Gastroesophageal sphincter (tissue), 4 donors: ENCODE measurements at regions not wholly inside any gene's neighbourhood (a gene's known extent, or its start where the extent isn't known, plus 50 kb on each side); places are given as distances from the start of the nearest gene placed in this dataset.

Source experiments
- ATAC-seq: fragments of 150-250 bp; one replicate; pipeline ENCODE4 v1.9.1; 2016; ENCODE audit warnings: mild to moderate bottlenecking, moderate library complexity
- H3K27ac ChIP-seq, 4 donors: fragments of 200-600 bp; sonication (generic) in 3 of 4; 1 replicate in 3 of 4; 2 replicates in 1 of 4; pipeline ENCODE4 v1.5.1; 2016 to 2019
- H3K27me3 ChIP-seq: fragments of 200-600 bp; sonication (generic); one replicate; pipeline ENCODE4 v1.5.1; 2019
- H3K36me3 ChIP-seq, 2 donors: fragments of 200-600 bp; sonication (generic); one replicate each; pipeline ENCODE4 v1.5.1; 2019; ENCODE audit warnings: control low read depth in 1 of 2
- H3K4me1 ChIP-seq, 3 donors: fragments of 200-600 bp; sonication (generic); 1 replicate in 2 of 3; 2 replicates in 1 of 3; pipeline ENCODE4 v1.5.1; 2016 to 2019; ENCODE audit warnings: control low read depth in 2 of 3
- H3K4me3 ChIP-seq, 2 donors: fragments of 200-600 bp; sonication (generic); one replicate each; pipeline ENCODE4 v1.5.1; 2019; ENCODE audit warnings: mild to moderate bottlenecking in 1 of 2, moderate library complexity in 1 of 2
- H3K9me3 ChIP-seq, 3 donors: fragments of 200-600 bp; sonication (generic); one replicate each; pipeline ENCODE4 v1.5.1; 2017 to 2019; ENCODE audit warnings: control low read depth in 2 of 3
- CTCF ChIP-seq, 4 experiments: fragments of 200-600 bp in 2 of 4; fragments of 450-650 bp in 2 of 4; sonication (generic) in 1 of 4; IDR thresholded peaks; one replicate each; pipeline ENCODE4 v1.5.1; 2017 to 2019; ENCODE audit warnings: antibody characterized with exemption in 4 of 4, mild to moderate bottlenecking in 2 of 4, moderate library complexity in 2 of 4
- EP300 ChIP-seq: sonication (generic); formaldehyde crosslinking; IDR thresholded peaks from one replicate; pipeline ENCODE4 v1.6.1; 2017; ENCODE audit warnings: antibody characterized with exemption, mild to moderate bottlenecking
- POLR2A ChIP-seq, 2 donors: fragments of 450-650 bp; IDR thresholded peaks; one replicate each; pipeline ENCODE4 v1.6.1; 2017; ENCODE audit warnings: antibody characterized with exemption in 2 of 2, mild to moderate bottlenecking in 2 of 2, moderate library complexity in 1 of 2
- POLR2AphosphoS5 ChIP-seq: sonication (generic); formaldehyde crosslinking; IDR thresholded peaks from one replicate; pipeline ENCODE4 v1.6.1; 2017; ENCODE audit warnings: antibody characterized with exemption
- WGBS, 2 donors: methylation state at CpG; one replicate each; pipeline ENCODE4 v1.1.5; 2018; ENCODE audit warnings: low coverage in 1 of 2; 5-methylcytosine and 5-hydroxymethylcytosine counted together

DNA sequence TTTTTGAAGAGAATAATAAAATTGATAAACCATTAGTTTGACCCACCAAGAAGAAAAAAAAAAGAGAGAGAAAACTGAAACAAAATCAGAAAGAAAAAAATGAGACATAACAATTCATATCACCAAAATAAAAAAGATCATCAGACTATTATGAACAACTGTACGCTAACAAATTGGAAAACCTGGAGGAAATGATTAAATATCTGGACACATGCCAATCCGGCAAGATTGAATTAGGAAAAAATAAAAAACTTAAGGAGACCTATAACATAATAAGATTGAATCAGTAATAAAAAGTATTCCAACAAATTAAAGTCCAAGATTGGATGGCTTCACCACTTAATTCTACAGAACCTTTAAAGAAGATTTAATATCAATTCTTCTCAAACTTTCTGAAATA, 136.7 kb downstream of the CASP12 start:
- no peaks in the 10 kb centered on the region for H3K4me1 ChIP-seq
- H3K27me3 ChIP-seq, result no peaks in the 10 kb centered on the region
- H3K27ac ChIP-seq, result no peak overlapping the region
- 72 to 95% methylated on average over 2 of the region's 2 CpGs for WGBS, 2 donors
- H3K4me3 ChIP-seq, result no peak overlapping the region
- H3K9me3 ChIP-seq, result no peaks in the 10 kb centered on the region
- no peak for ATAC-seq
- H3K36me3 ChIP-seq, result no peaks in the 10 kb centered on the region
- TF ChIP-seq EP300 (no peak), CTCF (IDR thresholded peaks at IDR 0.05) (no peak), POLR2A (IDR thresholded peaks at IDR 0.05) (no peak), POLR2AphosphoS5 (no peak)

- TF ChIP-seq CTCF (IDR thresholded peaks at IDR 0.05) (no peak), POLR2AphosphoS5 (no peak), POLR2A (IDR thresholded peaks at IDR 0.05) (no peak), EP300 (no peak)
- H3K4me1 ChIP-seq, result no peaks in the 10 kb centered on the region
- no peak overlapping the region for H3K27ac ChIP-seq
- H3K36me3 ChIP-seq, result no peaks in the 10 kb centered on the region
- ATAC-seq, result no peak
- no peaks in the 10 kb centered on the region for H3K27me3 ChIP-seq
- no peak overlapping the region for H3K4me3 ChIP-seq
- 100% methylated on average over 1 of the region's 1 CpG for WGBS, 2 donors
- no peaks in the 10 kb centered on the region for H3K9me3 ChIP-seq
Observed at GRCh38 chr11:104759464-104759863, 138.8 kb downstream of the CASP12 start.

- WGBS, 2 donors, result 94 to 96% methylated on average over 3 of the region's 3 CpGs
- no peak for TF ChIP-seq CTCF (IDR thresholded peaks at IDR 0.05)
- TF ChIP-seq POLR2AphosphoS5, result no peak
- TF ChIP-seq EP300, result no peak
- no peak for TF ChIP-seq POLR2A (IDR thresholded peaks at IDR 0.05)
Observed at GRCh38 chr11:104738918-104739317, 159.3 kb downstream of the CASP12 start.

DNA sequence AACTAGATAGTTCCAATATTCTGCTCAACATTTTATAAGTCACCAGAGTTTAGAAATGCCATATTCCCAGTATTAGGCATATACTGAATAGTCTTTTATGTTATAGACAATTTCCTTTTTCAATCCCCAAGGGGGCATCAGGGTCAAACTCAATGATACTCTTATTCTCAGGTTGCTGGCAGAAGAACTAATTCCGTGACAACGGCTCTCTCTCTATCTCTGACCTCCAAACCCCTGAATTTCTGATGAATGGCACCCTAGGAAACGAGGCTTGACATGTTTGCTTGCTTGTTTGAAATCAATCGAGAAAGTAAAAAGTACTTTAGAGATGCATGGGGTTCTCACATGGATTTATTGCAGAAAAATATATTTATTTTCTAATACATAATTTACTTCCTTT, 160.1 kb downstream of the CASP12 start:
- no peak for ATAC-seq
- Histone ChIP-seq H3K9me3 (no peaks in the 10 kb centered on the region), H3K27ac (no peak overlapping the region), H3K36me3 (no peaks in the 10 kb centered on the region), H3K4me1 (no peaks in the 10 kb centered on the region), H3K4me3 (no peak overlapping the region), H3K27me3 (no peaks in the 10 kb centered on the region)
- no peak for TF ChIP-seq POLR2AphosphoS5
- no peak for TF ChIP-seq POLR2A (IDR thresholded peaks at IDR 0.05)
- TF ChIP-seq EP300, result no peak
- no peak for TF ChIP-seq CTCF (IDR thresholded peaks at IDR 0.05)
- WGBS, 2 donors, result 70% methylated on average over 4 of the region's 4 CpGs; no CpG with 5 or more reads in 1 of the 2 donors

More at GRCh38 chr11:104738918-104739317, 159.3 kb downstream of the CASP12 start:
- no peak overlapping the region for H3K27ac ChIP-seq
- no peak overlapping the region for H3K4me3 ChIP-seq
- no peaks in the 10 kb centered on the region for H3K9me3 ChIP-seq
- ATAC-seq, result no peak
- H3K27me3 ChIP-seq, result no peaks in the 10 kb centered on the region
- no peaks in the 10 kb centered on the region for H3K4me1 ChIP-seq
- no peaks in the 10 kb centered on the region for H3K36me3 ChIP-seq

DNA sequence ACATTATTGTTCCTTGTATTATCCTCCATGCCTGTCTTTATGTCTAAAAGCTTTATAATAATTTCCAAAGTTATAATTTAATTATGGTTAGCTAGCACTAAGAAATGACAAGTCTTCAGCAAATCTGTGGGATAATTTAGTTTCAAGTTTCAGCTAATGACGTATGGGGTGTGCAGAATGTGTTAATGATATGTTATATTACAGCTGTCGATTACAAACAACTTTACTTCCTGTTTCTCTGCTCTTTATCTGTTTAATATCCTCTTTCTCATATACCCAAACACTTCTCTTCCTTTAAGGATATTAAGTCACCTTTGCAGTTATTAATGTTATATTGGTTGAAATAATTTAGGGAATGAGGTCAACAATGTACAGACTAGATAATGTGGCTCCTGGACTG, 161.8 kb downstream of the CASP12 start:
- H3K4me1 ChIP-seq, result no peaks in the 10 kb centered on the region
- H3K9me3 ChIP-seq, result no peaks in the 10 kb centered on the region
- no peak overlapping the region for H3K4me3 ChIP-seq
- ATAC-seq, result no peak
- TF ChIP-seq POLR2AphosphoS5, result no peak
- TF ChIP-seq POLR2A (IDR thresholded peaks at IDR 0.05), result no peak
- TF ChIP-seq EP300, result no peak
- TF ChIP-seq CTCF (IDR thresholded peaks at IDR 0.05), result no peak
- no peaks in the 10 kb centered on the region for H3K36me3 ChIP-seq
- H3K27ac ChIP-seq, result no peak overlapping the region
- no peaks in the 10 kb centered on the region for H3K27me3 ChIP-seq
- WGBS, 2 donors, result 46 to 57% methylated on average over 2 of the region's 2 CpGs
